NCI-H1436 (cell line): ENCODE measurements at regions not wholly inside any gene's neighbourhood (a gene's known extent, or its start where the extent isn't known, plus 50 kb on each side); places are given as distances from the start of the nearest gene placed in this dataset.

ENCODE experiments used
- DNase-seq: peaks from one replicate; lab custom pipeline; 2025; lab: John Stamatoyannopoulos, UW

DNA sequence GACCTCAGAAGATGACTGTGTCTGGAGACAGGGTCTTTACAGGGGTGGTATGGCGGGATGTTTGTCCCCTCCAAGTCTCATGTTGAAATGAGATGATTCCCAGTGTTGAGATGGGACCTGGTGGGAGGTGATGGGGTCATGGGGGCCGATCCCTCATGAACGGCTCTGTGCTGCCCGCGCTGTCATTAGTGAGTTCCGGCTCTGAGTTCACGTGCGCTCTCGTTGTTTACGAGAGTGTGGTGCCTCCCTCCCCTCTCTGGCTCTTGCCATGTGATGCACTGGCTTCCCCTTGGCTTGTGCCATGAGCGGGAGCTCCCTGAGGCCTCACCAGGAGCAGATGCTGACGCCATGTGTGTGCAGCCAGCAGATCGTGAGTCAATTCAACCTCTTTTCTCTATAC lies 830.8 kb downstream of the TBC1D22A start:
- no peak for DNase-seq

DNA sequence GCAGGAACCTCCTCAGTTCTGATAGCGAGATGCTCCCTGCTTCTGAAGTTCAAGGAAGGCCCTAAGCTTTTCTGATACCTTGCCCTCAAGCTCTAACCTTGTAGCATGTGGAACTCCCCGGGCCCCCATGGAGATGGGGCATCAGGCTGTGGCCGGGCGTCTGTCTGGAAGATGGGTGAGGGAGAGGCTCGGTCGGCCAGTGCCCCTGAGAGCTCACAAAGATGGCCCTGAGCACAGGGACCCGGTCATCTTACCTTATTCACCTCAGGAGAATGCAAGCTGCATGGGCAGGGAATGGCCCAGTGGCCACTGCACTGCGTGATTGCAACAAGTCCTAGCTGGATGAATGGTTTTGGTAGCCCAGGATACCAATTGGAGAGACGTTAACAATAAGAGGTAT lies 830.3 kb downstream of the TBC1D22A start:
- no peak for DNase-seq

DNA sequence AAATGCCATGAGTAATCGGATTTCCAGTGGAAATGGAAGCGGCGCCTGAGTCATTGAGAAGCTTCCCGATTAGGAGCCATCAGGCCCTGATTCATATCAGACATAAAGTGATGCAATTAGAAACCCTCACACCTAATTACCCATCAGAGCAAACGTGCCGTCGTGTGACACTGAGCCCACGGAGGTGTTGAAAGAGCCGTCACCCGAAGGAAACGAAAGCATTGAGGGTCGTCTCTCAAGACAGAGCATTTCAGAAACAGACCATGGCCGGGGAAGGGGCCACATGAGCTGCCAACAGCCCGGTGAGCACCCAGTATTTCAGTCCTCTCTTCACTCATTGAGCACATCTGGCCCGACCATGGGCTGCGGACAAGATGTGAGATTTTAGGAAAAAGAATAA lies 829.3 kb downstream of the TBC1D22A start:
- DNase-seq, result no peak

DNA sequence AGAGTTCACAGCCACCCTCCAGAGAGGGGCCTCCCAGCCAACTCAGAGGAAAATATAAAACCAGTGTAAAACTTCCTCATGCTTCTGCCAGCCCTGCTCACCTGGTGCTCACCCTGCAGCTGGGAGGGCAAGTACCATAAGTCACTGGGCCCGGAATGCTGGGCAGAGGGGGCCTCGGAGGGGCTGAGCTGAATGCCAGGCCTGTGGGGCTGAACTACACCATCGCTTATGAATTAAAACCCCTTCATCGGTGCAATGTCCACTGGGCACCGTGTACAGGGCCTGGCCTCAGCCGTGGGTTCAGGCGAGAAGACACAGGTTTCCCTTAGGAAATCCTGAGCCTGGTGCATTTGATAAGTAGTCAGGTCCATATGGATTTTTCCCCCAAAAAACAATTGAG lies 828.6 kb downstream of the TBC1D22A start:
- no peak for DNase-seq

DNA sequence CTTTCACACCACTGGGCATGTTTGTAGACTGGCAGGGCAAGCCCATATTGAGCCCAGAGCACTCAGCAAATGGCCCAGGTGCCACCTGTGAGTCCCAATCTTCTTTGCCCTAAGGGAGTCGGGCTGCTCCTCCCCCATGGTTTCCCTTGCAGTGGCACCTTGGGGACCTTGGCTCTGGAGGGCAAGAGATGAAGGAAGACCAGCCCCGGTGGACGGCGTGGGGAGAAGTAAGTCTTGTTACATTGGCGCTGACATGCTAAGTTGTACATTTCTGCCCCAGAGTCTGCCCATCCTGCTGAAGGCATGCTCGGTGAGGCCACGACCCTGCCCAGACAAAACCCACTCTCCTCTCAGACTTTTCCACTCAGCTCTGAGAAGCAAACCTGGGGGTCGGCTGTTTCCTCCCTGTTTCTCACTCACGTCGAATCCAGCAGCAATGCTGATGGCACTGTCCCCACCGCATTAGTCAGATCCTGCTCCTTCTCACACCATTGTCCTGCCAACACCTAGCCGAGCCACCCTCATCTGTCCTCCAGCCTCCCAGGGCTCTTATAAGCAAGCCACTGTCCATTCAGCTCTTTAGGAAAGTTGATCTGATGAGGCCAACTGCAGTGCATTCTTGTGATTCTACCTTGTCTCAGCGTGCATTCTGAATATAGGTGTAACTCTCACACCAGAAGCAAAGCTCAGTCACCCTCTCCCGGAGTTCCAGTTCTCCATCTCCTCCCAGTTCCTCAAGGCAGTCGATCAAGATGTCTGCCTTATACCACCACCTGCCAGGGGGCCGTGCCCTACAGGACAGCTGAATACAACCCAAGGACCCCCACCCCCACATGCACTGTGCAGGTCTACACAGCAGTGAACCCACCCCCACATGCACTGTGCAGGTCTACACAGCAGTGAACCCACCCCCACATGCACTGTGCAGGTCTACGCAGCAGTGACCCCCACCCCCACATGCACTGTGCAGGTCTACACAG lies 827.1 kb downstream of the TBC1D22A start:
- no peak for DNase-seq

DNA sequence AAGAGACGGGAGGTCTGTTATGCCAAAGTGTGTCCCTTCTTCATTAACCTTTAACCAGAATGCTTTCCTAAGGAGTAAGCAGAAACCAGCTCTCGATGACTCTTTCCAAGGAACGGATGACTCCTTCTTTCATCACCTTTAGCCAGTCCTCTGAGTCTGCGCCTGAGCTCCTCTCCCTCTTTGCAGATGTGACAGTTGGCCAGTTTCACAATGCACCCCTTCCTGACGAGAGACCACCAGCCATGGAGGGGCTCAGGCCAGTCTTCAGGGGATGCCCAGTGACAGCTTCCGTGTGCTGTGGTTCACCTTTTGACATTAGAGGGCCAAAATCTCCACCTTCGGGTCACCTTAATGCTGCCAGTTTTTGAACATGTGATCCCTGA lies 826.1 kb downstream of the TBC1D22A start:
- no peak for DNase-seq

DNA sequence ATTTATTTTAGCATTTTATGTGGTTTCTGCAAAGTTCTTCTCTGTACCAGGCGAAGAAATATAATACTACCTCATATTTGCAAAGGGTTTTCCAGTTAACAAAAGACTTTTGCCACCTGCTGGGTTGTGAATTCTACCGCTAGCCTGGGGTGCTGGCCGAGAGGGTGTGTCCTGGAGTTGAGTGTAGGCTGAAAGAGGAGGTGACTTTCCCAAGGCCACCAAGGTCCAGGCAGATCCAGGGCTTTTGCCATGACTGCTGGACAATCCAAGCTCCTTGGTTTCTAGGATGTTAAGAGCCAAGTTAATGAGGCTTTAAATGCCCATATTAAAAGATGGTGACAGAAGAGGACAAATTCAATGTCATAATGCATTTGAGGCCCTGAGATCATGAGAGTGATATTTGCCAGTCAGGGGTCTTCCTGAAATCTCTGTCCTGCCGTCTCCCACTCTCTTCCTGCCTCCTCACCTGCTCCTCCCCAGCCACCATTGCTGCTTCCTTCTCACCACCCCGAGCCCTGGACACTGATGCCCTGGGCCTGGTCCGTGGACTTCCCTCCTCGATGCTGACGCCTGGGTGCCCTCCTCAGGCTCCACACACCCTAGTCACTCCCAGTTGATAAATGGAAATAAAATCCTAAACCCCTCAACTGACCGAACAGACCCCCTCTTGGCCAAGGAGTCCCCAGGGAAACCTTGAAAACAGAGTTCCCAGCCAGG lies 825.6 kb downstream of the TBC1D22A start:
- no peak for DNase-seq

DNA sequence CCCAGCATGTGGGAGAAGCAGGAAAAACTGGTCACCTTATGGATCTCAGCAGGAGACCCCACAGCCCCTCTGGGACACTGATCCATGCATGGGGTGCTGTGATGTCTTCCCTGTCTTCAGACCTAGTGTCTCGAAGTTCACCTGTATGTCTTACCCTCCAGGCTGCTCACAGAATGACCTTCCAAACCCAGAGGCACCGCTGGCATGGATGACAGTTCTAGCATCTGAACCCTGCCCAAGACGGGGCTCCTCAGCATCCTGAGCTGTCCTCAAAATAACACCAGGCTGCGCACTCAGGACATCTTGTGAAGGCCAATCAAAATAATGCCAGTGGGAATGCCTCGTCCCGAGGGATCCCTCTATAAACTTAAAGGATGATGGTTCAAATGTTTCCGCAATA lies 824.9 kb downstream of the TBC1D22A start:
- no peak for DNase-seq

DNA sequence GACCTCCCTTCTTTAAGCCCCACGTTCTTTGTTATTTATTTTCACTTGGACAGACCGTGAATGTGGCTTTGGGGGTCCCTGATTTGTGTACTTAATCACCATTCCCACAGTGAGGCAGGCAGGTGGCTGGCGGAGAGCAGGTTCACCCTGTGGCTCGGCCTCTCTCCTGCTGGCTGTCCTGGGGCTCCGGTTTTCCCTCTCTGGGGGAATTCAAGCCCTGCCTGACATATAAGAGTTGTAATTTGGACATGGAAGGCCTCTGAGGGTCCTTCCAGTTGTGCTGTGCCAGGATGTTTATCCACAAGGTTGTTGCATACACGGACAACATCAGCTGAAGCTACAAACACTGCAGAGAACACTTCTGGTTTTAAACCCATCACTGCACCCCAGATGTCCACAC lies 824.5 kb downstream of the TBC1D22A start:
- DNase-seq, result no peak

DNA sequence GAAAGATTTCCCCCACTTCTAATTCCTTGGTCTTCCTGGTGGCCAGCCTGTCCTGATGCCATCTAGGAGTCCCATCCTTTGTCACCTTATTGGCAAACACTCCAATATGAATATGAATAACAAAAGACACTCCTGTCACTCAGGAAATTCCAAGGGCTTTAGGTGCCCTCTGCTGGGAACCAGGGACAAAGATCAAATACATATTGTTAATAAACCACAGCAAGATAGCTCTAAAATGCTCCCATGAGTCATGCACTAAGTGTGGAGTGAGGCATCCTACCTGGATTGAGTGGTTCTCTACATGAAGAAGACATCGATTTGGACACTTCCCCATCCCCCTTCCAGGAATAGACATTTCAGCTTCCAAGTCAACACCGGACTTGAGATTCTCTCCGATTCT lies 823.6 kb downstream of the TBC1D22A start:
- no peak for DNase-seq

DNA sequence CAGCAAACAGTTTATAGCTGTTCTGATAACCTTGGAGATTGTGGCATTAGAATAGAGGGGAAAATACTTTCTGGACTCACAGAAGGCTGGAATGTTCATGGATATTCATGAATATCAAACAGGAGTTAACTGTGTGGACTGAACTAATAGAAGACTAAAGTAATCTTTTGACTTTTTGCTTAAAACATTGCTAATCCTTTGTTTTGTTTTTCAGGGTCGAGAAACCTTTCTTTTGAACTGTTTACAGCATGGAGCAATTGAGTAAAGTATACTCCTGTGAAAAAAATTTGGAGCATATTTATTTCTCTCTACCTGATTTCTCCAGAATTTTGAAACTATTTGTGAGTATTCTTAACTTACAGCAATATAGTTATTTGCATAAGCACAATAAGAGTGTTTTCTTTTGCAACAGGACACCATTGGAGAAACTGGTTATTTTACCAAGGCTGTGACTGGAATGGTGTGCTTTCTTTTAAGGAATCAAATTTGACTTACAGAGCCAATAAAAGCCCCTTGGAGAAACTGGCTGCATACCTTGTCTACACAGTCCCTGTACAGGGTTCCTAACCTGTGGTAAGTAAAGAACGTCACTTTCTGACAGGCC lies 821.6 kb downstream of the TBC1D22A start:
- DNase-seq, result no peak

DNA sequence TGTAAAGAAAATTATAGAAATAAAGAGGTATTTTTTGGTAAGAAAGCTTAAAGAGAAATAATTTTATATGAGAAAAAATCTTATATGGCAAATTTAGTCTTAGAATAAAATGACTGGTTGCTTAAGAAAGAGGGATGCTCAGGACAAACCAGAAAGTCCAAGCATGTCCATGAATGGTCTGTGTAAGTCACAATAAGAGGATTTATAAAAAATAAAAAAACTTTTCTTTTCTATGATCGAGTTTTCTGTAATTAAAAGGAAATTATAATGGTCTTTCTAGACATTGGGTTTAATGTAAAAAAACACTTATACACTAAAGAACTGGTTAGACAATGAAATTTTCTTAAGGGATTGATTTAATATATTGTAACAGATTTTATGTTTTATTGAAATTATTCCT lies 819.6 kb downstream of the TBC1D22A start:
- no peak for DNase-seq

DNA sequence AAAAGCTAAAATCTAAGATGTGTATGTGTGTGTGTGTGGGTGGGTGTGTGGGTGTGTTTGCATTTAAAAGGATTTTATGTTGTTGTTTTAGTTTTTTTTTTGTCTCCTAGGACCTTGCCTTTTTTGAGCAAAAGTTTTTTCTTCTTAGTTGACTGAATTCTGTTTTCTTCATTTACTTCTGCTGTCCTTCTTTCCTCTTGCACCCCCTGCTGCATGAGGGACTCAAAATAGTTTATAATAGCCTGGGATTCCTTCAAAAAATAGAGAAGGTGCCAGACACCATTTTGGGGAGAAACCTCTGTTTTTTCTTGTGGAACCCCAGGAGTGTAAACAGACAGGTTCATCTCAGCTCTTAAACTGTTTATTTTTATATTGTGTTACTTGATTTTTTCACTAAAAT lies 817.7 kb downstream of the TBC1D22A start:
- DNase-seq, result no peak

DNA sequence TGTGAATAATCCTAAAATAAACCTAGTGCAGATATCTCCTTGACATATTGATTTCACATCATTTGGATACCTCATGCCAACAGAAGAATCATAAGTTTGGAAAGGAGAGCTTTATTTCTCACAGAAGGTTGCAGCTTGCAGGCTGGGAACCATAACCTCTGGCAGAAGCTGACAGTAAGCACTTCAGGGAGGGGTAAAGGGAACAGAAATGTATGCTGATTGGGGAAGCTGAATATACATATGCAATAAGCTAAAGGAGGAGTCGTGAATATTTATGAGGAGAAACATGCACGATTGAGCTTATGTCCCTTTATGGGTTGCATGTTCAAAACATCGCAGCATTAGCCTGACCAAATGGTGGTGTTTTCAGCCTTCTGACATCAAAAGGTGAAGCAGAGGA lies 814.5 kb downstream of the TBC1D22A start:
- no peak for DNase-seq

DNA sequence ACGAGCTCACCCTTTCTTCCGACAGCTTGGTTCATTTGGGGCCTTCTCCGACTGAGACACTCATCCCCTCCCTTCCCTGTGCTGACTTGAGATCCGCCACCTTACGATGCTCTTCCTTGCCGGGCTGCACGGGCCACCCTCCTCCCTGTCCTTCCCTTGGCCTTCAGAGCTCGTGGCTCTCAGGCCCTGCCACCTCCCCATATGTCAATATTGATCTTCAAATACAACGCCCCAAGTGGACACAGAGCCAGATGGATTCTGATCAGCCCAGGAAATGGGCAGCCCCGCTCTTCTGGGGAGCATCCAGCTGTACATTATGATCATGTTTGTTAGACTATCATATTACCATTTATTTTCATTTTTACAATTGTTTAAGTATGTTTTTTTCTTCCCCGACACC lies 812.8 kb downstream of the TBC1D22A start:
- no peak for DNase-seq

DNA sequence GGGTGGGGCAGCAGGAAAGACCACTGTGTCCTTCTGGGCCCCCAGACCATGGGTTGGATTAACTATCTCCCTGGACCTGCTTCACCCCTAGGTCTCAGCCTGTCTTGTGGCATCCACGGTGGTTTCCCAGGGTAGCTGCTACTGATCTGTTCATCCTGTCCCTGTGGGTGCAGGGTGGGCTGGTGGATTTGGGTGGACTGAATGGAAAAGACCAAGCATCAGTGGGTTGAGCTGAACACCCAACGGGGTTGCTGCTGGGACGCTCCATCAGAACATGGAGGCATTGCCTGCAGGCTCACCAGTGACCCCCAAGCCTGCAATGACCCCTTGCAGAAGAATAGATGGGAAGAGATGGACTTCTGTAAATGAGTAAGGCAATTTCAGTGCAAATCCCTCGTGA lies 812.1 kb downstream of the TBC1D22A start:
- no peak for DNase-seq

DNA sequence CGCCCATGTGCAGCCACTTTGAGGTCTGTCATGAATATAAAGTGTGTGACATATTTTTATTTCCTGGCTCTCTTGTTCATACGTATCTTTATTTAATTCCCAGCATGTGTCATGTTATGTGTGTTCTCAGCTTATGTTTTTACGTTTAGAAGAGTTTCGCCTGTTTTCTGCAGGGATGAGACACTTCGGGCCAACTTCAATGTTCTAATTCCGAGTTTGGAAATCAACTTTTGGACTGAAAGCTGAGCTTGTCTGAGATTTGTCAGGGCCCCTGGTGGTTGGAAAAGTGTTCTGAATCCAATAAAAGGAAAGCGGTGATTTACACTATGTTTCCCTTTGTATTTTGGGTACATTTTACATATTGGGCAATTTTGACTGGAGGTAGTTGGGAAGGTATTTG lies 810.7 kb downstream of the TBC1D22A start:
- DNase-seq, result no peak

DNA sequence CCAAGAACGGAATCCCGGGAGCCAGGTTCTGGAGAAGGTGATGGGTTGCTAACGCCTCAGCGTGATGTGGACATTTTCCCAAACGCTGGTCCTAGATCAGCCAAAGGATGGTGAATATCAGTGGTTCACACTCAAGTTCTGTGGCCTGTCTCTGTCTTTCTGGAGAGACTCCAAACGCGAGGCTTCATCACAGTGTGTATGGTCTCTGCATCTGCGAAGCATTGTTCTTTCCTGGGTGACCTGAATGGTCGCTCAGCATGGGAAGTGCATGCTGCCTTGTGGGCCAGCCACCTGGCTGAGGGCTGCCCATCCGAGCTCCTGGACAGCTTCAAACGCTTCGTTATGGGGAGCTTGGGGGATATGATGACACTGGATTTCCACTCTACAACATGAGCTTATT lies 810.0 kb downstream of the TBC1D22A start:
- no peak for DNase-seq

DNA sequence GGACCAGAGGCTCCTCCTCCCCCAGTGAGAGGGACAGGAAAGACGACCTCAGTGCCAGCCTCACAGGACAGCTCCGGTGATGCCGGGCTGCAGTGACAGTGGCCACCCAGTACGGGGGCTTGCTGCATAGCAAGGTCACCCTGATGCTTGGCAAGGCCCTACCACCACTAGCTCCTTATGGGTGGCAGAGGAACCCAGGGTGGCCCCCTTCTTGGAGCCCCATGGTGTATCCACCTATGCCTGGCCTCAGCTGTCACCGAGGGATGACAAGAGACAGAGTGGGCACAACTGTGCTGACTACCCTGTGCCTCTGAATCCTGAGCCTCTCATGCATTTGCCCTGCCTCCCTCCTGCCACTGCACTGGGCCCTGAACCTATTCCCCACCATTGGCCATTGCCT lies 809.2 kb downstream of the TBC1D22A start:
- DNase-seq, result no peak

DNA sequence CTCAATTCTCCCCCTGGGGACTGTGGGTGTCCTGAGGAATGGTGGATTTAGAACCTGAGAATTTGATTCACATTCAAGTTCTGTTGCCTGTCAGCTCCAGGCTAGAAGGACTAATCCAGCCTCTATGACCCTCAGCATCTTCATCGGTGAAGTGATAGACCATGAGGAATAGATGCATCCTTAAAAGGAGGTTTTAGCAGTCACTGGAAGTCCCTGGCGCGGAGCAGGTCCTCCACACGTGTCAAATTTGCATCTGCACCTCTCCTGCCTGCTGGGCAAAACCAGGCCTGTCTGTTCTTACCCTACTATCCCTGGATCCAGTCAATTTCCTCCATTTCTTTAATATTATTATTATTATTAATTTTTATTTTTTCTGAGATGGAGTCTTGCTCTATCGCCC lies 808.4 kb downstream of the TBC1D22A start:
- no peak for DNase-seq

DNA sequence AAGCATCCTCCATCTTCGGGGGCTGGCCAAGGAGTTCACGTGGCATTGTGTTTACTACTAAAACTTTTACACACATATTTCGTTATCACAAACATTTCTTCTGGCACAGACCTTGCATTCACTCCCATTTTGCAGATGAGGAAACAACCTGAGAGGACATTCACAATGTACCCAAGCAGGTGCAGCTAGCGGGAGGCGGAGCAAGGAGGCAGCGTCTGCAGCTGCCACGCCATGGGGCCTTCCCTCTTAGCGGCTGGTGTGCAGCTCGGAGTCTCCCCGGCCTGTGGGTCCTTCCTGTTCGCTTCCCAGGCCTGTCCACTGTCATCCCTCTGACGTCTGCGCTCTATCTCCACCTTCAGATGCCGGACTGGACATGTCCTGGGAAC lies 807.8 kb downstream of the TBC1D22A start:
- no peak for DNase-seq

DNA sequence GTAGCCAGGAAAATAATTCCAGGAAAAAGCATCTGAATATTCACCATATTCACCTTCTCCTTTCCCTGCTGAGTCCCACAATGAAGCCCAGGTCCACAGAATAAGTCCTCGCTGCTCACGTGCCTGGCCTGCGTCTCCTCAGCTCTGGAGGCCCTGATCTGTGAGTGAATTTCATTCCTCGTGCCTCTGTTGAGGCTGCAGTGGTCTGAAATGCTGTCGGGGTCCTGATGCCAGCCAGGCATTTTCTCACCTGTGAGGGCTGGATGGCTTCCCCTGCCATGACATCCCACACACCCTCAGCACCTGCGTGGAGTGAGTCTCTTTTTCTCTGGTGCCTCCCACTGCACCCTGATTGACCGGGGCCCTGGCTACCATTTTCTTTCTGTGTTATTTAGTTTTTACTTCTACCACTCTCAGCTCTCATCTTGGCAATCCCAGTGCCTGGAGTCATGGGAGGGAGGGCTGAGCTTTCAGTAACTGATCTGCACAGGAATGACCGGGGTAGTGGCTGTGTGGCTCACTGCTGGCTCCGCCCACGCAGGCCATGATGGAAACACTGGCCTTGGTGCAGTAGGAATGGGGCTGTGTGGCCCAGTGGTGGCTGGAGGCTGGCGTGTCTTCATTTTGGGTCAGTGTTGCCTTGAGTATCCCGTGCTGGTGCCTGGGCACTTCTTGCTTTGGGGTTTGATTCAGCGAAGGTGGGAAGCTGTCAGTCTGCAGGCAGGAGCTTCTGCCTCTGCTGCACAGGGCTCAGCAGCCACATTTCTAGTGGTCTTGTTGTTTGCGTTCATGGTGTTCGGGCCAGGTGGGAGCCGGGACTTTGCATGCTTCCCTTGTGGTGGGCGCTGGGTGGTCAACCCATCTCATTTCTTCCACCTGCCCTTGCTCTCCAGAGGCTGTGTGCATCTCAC lies 807.2 kb downstream of the TBC1D22A start:
- no peak for DNase-seq
